ENCODE measurements at regions not wholly inside any gene's neighbourhood (a gene's known extent, or its start where the extent isn't known, plus 50 kb on each side); places are given as distances from the start of the nearest gene placed in this dataset.
"Not testable (repeated sequence)": the region's sequence is repeated elsewhere in the genome, so short reads cannot be mapped to it uniquely, and the experiment has no call there.

DNA sequence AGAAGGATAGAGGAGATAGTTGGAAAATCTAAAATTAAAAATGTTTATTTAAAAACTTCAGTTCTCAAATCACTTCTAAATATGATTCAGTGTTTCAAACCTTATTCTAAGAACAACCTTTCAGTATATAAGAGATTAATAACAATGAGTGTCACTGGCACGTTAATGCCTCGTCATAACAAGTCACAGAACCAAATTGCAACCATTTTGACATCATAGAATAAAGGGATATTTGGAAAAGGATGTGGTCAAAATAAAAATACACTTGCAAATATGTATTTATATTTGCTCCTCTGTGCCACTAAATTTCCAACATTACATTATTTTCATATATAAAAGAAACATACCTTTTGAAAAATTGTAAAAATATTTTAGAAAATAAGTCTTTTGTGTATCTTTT lies 1090.6 kb downstream of the SUCLG1 start:
- TF ChIP-seq, protein P1, sequence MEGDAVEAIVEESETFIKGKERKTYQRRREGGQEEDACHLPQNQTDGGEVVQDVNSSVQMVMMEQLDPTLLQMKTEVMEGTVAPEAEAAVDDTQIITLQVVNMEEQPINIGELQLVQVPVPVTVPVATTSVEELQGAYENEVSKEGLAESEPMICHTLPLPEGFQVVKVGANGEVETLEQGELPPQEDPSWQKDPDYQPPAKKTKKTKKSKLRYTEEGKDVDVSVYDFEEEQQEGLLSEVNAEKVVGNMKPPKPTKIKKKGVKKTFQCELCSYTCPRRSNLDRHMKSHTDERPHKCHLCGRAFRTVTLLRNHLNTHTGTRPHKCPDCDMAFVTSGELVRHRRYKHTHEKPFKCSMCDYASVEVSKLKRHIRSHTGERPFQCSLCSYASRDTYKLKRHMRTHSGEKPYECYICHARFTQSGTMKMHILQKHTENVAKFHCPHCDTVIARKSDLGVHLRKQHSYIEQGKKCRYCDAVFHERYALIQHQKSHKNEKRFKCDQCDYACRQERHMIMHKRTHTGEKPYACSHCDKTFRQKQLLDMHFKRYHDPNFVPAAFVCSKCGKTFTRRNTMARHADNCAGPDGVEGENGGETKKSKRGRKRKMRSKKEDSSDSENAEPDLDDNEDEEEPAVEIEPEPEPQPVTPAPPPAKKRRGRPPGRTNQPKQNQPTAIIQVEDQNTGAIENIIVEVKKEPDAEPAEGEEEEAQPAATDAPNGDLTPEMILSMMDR (IDR thresholded peaks at IDR 0.05; ENCODE audit: control insufficient read depth, extremely low read depth, insufficient read depth) = no peak
- no peak for DNase-seq (ENCODE audit: low read depth)
- no peak overlapping the region for H3K4me3 ChIP-seq (ENCODE audit: low read depth, low read length)

- H3K4me3 ChIP-seq (ENCODE audit: low read depth, low read length) = no peak overlapping the region
- TF ChIP-seq, protein P1 (IDR thresholded peaks at IDR 0.05; ENCODE audit: control insufficient read depth, extremely low read depth, insufficient read depth) = no peak
- DNase-seq (ENCODE audit: low read depth) = no peak
These were observed 1093.6 kb downstream of the SUCLG1 start for GRCh38 chr2:83365476-83365875.

DNA sequence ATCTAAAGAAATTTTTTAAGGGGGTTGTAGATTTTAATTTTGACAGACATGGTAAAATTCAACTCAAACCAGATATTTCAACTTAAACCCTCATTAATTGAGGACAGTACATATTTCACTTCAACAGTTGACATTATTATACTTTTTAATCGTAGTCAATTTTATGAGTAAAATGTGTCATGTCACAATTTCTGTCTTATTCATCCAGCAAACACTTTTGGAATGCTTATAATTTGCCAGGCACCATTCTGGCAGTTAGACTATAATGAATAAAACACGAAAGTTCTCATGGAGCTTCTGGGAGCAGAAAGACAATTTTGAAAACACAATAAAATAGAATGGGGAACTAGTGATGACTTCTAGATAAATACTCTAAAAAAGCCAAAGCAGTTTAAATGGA lies 1094.8 kb downstream of the SUCLG1 start:
- TF ChIP-seq, protein P1 (IDR thresholded peaks at IDR 0.05; ENCODE audit: control insufficient read depth, extremely low read depth, insufficient read depth) = no peak
- no peak for DNase-seq (ENCODE audit: low read depth)
- no peak overlapping the region for H3K4me3 ChIP-seq (ENCODE audit: low read depth, low read length)

DNA sequence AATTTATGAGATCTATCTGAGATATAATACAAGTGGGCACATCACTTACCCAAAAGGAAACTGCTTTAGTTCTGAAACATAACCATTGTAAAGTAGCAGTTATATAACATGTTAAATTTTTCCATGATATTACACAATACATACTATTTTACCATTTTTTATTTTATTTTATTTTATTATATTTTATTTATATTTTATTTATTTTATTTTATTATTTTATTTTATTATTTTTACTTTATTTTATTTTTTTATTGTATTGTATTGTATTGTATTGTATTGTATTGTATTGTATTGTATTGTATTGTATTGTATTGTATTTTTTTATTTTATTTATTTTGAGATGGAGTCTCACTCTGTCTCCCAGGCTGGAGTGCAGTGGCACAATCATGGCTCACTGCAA lies 1095.9 kb downstream of the SUCLG1 start:
- H3K4me3 ChIP-seq (ENCODE audit: low read depth, low read length); DNase-seq (ENCODE audit: low read depth): not testable (repeated sequence)

DNA sequence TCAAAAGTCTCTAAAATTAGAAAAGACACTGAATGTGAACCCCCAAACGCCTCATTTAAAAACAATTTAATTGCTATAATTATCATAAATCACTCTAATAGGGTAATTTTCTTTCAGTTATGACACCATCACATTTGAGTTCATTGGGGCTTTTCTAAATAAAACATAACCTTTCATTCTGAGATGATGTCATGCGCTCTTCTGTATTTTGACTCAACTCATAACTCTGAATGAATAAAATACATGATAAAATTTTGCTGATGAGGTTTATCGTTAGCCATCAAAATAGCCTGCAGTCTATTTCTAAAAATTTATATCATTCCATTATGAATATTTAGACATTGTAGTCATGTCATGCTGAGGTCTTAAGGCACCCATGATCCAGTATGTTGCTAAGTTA lies 1099.7 kb downstream of the SUCLG1 start:
- no peak overlapping the region for H3K4me3 ChIP-seq (ENCODE audit: low read depth, low read length)
- TF ChIP-seq, protein P1 (IDR thresholded peaks at IDR 0.05; ENCODE audit: control insufficient read depth, extremely low read depth, insufficient read depth) = no peak
- no peak for DNase-seq (ENCODE audit: low read depth)

GRCh38 chr2:83342860-83343329 lies 1116.2 kb downstream of the SUCLG1 start:
- no peak for DNase-seq (ENCODE audit: low read depth)
- TF ChIP-seq, protein P1 (IDR thresholded peaks at IDR 0.05; ENCODE audit: control insufficient read depth, extremely low read depth, insufficient read depth) = no peak
- H3K4me3 ChIP-seq (ENCODE audit: low read depth, low read length) = no peak overlapping the region

DNA sequence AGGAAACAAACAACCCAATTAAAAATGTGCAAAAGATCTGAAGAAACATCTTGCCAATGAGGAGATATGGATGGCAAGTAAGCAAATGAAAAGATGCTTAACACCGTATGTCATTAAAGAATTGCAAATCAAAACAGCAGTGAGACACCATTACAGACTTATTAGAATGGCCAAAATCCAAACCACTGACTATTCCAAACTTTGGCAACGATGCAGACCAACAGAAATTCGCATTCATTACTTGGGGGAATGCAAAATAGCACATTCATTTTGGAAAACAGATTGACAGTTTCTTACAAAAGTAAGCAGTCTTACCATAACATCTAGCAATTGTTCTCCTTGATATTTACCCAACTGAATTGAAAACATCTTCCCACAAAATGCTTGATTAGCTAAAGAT lies 1118.7 kb downstream of the SUCLG1 start:
- H3K4me3 ChIP-seq (ENCODE audit: low read depth, low read length) = no peak overlapping the region
- TF ChIP-seq, protein P1 (IDR thresholded peaks at IDR 0.05; ENCODE audit: control insufficient read depth, extremely low read depth, insufficient read depth) = no peak
- no peak for DNase-seq (ENCODE audit: low read depth)

GRCh38 chr2:83339942-83340341 lies 1119.1 kb downstream of the SUCLG1 start:
- not testable (repeated sequence) for DNase-seq (ENCODE audit: low read depth); H3K4me3 ChIP-seq (ENCODE audit: low read depth, low read length)
